Activated naive CD4-positive, alpha-beta T cell treated with anti-CD3 and anti-CD28 coated beads, Interleukin-2, amount 50 U/mL, for 24 hours (primary cell): ENCODE measurements at regions not wholly inside any gene's neighbourhood (a gene's known extent, or its start where the extent isn't known, plus 50 kb on each side); places are given as distances from the start of the nearest gene placed in this dataset.
"Not testable (repeated sequence)": the region's sequence is repeated elsewhere in the genome, so short reads cannot be mapped to it uniquely, and the experiment has no call there.

Experiments
- H3K27ac Mint-ChIP-seq: one replicate; pipeline ENCODE4 v1.8.0; 2021; ENCODE audit warnings: mild to moderate bottlenecking, mixed read lengths
- H3K27me3 Mint-ChIP-seq: one replicate; pipeline ENCODE4 v1.8.0; 2021; ENCODE audit warnings: mixed read lengths
- H3K36me3 Mint-ChIP-seq: one replicate; pipeline ENCODE4 v1.8.0; 2021; ENCODE audit warnings: mixed read lengths
- H3K4me1 Mint-ChIP-seq: one replicate; pipeline ENCODE4 v1.8.0; 2021; ENCODE audit warnings: mixed read lengths
- H3K4me3 Mint-ChIP-seq: one replicate; pipeline ENCODE4 v1.8.0; 2021; ENCODE audit warnings: mild to moderate bottlenecking, mixed read lengths
- H3K9me3 Mint-ChIP-seq: one replicate; pipeline ENCODE4 v1.8.0; 2021; ENCODE audit warnings: mixed read lengths

- no peaks in the 10 kb centered on the region for H3K27me3 Mint-ChIP-seq
- H3K36me3 Mint-ChIP-seq: no peaks in the 10 kb centered on the region
- no peak overlapping the region for H3K4me3 Mint-ChIP-seq
- H3K27ac Mint-ChIP-seq: no peak overlapping the region
- no peaks in the 10 kb centered on the region for H3K4me1 Mint-ChIP-seq
- H3K9me3 Mint-ChIP-seq: no peaks in the 10 kb centered on the region
Measured at GRCh38 chr18:10167759-10168158, 253.9 kb downstream of the VAPA start.

- no peak overlapping the region for H3K27ac Mint-ChIP-seq
- H3K9me3 Mint-ChIP-seq: no peaks in the 10 kb centered on the region
- no peaks in the 10 kb centered on the region for H3K27me3 Mint-ChIP-seq
- H3K36me3 Mint-ChIP-seq: no peaks in the 10 kb centered on the region
- H3K4me1 Mint-ChIP-seq: no peaks in the 10 kb centered on the region
- no peak overlapping the region for H3K4me3 Mint-ChIP-seq
Measured at GRCh38 chr18:10168477-10168876, 254.7 kb downstream of the VAPA start.

- H3K36me3 Mint-ChIP-seq: no peaks in the 10 kb centered on the region
- no peak overlapping the region for H3K27ac Mint-ChIP-seq
- H3K4me1 Mint-ChIP-seq: no peaks in the 10 kb centered on the region
- no peak overlapping the region for H3K4me3 Mint-ChIP-seq
- H3K9me3 Mint-ChIP-seq: no peaks in the 10 kb centered on the region
- no peaks in the 10 kb centered on the region for H3K27me3 Mint-ChIP-seq
Measured at GRCh38 chr18:10169064-10169562, 255.3 kb downstream of the VAPA start.

- no peaks in the 10 kb centered on the region for H3K27me3 Mint-ChIP-seq
- H3K36me3 Mint-ChIP-seq: no peaks in the 10 kb centered on the region
- H3K4me3 Mint-ChIP-seq: no peak overlapping the region
- no peaks in the 10 kb centered on the region for H3K9me3 Mint-ChIP-seq
- no peak overlapping the region for H3K27ac Mint-ChIP-seq
- no peaks in the 10 kb centered on the region for H3K4me1 Mint-ChIP-seq
Measured at GRCh38 chr18:10169814-10170213, 256.0 kb downstream of the VAPA start.

- no peaks in the 10 kb centered on the region for H3K9me3 Mint-ChIP-seq
- H3K4me3 Mint-ChIP-seq: no peak overlapping the region
- peaks cover 1% of the 10 kb centered on the region for H3K27me3 Mint-ChIP-seq
- H3K27ac Mint-ChIP-seq: no peak overlapping the region
- no peaks in the 10 kb centered on the region for H3K36me3 Mint-ChIP-seq
- H3K4me1 Mint-ChIP-seq: no peaks in the 10 kb centered on the region
Measured at GRCh38 chr18:10170375-10170774, 256.6 kb downstream of the VAPA start.

DNA sequence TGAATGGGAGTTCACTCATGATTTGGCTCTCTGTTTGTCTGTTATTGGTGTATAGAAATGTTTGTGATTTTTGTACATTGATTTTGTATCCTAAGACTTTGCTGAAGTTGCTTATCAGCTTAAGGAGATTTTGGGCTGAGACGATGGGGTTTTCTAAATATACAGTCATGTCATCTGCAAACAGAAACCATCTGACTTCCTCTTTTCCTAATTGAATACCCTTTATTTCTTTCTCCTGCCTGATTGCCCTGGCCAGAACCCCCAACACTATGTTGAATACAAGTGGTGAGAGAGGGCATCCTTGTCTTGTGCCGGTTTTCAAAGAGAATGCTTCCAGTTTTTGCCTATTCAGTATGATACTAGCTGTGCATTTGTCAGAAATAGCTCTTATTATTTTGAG lies 261.5 kb downstream of the VAPA start:
- not testable (repeated sequence) for H3K27ac Mint-ChIP-seq, H3K27me3 Mint-ChIP-seq, H3K9me3 Mint-ChIP-seq, H3K4me3 Mint-ChIP-seq, H3K4me1 Mint-ChIP-seq, H3K36me3 Mint-ChIP-seq

DNA sequence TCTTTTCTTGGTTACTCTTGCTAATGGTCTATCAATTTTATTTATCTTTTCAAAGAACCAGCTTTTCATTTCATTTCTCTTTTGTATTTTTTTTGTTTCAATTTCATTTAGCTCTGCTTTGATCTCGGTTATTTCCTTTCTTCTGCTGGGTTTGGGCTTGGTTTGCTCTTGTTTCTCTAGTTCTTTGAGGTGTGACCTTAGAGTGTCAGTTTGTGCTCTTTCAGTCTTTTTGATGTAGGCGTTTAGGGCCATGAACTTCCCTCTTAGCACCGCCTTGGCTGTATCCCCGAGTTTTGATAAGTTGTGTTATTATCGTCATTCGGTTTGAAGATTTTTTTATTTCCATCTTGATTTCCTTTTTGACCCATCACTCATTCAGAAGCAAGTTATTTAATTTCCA lies 265.5 kb downstream of the VAPA start:
- not testable (repeated sequence) for H3K4me3 Mint-ChIP-seq, H3K27ac Mint-ChIP-seq, H3K9me3 Mint-ChIP-seq, H3K36me3 Mint-ChIP-seq, H3K4me1 Mint-ChIP-seq, H3K27me3 Mint-ChIP-seq

- Mint-ChIP-seq H3K27me3 (no peaks in the 10 kb centered on the region), H3K36me3 (no peaks in the 10 kb centered on the region), H3K4me1 (peaks cover 6% of the 10 kb centered on the region), H3K27ac (no peak overlapping the region), H3K9me3 (no peaks in the 10 kb centered on the region), H3K4me3 (no peak overlapping the region)
Measured at GRCh38 chr18:10182009-10182624, 268.3 kb downstream of the VAPA start.

- H3K27ac Mint-ChIP-seq: no peak overlapping the region
- no peaks in the 10 kb centered on the region for H3K4me1 Mint-ChIP-seq
- no peak overlapping the region for H3K4me3 Mint-ChIP-seq
- H3K27me3 Mint-ChIP-seq: peaks cover 1% of the 10 kb centered on the region
- H3K9me3 Mint-ChIP-seq: no peaks in the 10 kb centered on the region
- no peaks in the 10 kb centered on the region for H3K36me3 Mint-ChIP-seq
Measured at GRCh38 chr18:10184776-10185175, 269.7 kb upstream of the APCDD1 start.

DNA sequence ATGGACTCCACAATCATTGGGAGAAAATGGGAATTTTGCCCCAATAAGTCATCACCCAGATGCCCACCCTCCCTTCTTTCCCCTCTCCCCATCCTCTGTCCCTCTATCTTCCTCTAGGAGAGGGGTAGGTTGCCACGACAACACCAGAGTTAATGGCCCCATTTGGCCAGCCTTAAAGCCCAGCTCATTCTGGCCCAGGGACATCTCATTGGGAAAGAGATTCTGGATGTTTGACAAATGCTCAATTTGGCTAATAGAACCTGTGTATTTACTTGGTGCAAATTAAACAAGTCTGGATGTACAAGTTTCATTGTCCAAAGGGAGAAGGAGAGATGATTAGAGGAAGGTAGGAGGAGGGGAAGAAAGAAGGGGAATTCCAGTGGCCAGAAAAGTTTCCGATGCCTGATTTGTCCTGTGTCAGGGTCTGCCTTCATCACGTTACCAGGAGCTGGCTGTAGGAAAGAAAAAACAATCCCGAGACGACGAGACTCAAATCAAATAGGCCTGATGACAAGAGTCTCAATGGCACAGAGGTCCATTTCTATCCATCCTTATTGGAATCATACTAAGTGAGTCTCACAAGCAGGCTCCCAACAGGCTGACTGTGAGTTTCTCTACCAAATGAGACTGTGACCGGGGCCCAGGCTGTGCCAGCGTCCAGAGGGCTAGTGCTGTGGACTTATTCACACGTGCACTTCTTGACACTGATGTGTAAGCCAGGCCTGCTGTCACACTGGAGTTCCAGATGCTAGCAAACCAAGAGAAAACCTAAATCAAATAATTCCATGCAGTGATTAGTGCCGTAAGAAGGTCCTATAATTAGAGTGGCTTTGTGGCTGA lies 265.2 kb upstream of the APCDD1 start:
- Mint-ChIP-seq H3K27ac (no peak overlapping the region), H3K4me1 (no peaks in the 10 kb centered on the region), H3K4me3 (no peak overlapping the region), H3K9me3 (no peaks in the 10 kb centered on the region), H3K27me3 (peaks cover 1% of the 10 kb centered on the region), H3K36me3 (no peaks in the 10 kb centered on the region)

DNA sequence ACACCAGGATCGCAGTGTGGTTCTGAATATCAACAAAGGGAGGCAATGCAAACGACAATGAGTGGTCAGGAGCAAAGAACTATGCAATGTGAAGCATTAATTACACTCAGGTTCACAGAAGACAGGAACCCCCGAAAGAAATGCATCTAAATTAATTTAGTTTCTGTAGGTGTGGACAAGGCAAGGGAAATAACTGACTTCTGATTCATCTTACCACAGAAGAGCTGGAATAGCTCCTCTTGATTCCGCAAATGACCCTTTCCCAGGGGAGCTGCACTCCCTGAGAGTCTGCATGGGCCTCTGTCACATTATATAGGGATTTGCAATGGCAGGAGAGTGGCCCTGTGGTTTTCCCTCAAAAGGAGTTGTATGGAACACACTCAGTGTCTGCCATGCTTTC lies 263.9 kb upstream of the APCDD1 start:
- Mint-ChIP-seq H3K27me3 (peaks cover 1% of the 10 kb centered on the region), H3K4me1 (no peaks in the 10 kb centered on the region), H3K36me3 (no peaks in the 10 kb centered on the region), H3K4me3 (no peak overlapping the region), H3K27ac (no peak overlapping the region), H3K9me3 (no peaks in the 10 kb centered on the region)

DNA sequence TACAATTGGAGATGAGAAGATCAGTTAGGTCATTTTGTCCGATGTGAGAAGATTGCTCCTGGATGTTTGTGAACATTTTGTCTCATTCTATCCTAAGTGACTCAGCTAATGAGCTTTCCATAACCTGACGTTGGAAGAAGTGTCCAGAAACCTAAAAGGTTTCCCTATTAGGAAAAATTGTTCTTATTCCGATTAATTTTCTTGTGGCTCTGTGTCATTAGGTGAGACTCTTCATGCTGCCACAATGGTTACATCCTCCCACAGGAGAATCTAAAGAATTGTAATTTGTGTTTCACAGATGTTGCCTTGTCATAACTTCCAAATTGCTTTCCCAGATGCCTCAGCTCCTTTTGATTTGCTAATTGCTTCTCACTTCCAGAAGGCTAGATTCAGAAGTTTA lies 261.0 kb upstream of the APCDD1 start:
- Mint-ChIP-seq H3K9me3 (no peaks in the 10 kb centered on the region), H3K27me3 (peaks cover under 1% of the 10 kb centered on the region), H3K27ac (no peak overlapping the region), H3K36me3 (no peaks in the 10 kb centered on the region), H3K4me3 (no peak overlapping the region), H3K4me1 (no peaks in the 10 kb centered on the region)

DNA sequence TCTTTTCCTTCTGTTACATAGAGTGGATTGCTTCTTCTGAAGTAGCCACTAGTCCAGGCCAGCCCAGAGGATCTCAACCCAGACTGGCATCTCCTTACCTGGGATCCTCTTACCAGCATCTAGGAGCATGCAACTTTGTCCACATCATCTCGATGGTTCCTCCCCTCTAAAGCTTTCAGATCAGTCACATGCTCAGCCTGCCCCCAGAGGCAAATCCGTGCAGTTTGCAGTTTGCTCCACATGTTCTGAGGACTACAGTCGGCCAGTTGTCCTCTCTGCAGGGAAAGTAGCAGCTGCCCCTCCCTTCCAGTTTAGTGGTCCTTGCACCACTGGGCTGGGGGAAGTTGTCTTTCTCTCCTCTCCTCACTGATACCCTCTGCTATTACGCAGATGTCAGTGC lies 259.8 kb upstream of the APCDD1 start:
- H3K27me3 Mint-ChIP-seq: no peaks in the 10 kb centered on the region
- H3K4me3 Mint-ChIP-seq: no peak overlapping the region
- H3K9me3 Mint-ChIP-seq: no peaks in the 10 kb centered on the region
- H3K27ac Mint-ChIP-seq: no peak overlapping the region
- H3K4me1 Mint-ChIP-seq: no peaks in the 10 kb centered on the region
- H3K36me3 Mint-ChIP-seq: no peaks in the 10 kb centered on the region

- Mint-ChIP-seq H3K27ac (no peak overlapping the region), H3K36me3 (no peaks in the 10 kb centered on the region), H3K4me1 (no peaks in the 10 kb centered on the region), H3K27me3 (no peaks in the 10 kb centered on the region), H3K9me3 (no peaks in the 10 kb centered on the region), H3K4me3 (no peak overlapping the region)
Measured at GRCh38 chr18:10195529-10195928, 258.9 kb upstream of the APCDD1 start.

DNA sequence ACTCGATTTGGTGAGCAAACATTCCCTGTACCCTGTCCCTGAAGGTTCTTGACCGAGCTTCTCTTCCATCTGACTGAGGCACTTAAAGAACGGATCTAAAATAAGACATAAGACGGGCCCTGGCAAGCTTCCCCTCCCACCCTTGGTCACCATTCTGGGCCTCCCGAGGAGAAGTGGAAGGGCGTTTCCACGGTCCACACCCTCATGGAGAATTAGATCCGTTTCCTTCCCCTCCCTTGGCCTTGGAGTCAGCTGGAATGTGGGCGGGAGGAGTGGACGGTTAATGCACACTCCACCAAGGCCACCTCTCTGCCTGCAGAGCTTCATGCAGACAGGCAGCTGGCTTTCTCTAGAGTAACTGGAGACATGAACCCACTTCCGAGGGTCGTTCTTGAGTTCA lies 257.3 kb upstream of the APCDD1 start:
- H3K27me3 Mint-ChIP-seq: no peaks in the 10 kb centered on the region
- no peaks in the 10 kb centered on the region for H3K9me3 Mint-ChIP-seq
- H3K27ac Mint-ChIP-seq: no peak overlapping the region
- no peaks in the 10 kb centered on the region for H3K36me3 Mint-ChIP-seq
- no peak overlapping the region for H3K4me3 Mint-ChIP-seq
- H3K4me1 Mint-ChIP-seq: no peaks in the 10 kb centered on the region

DNA sequence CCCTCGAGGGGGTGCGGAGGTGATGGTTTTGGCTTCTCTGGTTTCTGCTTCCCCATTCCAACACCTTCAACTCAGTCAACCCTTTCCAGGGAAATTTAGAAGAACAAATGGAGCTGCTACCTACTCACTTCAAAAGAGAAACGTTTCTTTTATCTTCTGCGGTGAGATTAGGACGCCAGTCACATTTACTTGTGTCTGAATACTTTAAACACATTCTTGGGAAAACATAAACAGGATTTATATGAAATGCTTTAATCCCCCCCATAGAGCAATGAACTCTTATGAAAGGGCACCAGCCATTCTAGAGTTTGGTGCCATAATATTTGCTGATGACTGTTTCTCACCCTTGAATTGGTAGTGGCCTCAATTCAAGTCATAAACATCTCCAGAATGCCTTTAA lies 253.2 kb upstream of the APCDD1 start:
- H3K27ac Mint-ChIP-seq: no peak overlapping the region
- H3K36me3 Mint-ChIP-seq: no peaks in the 10 kb centered on the region
- H3K9me3 Mint-ChIP-seq: no peaks in the 10 kb centered on the region
- no peaks in the 10 kb centered on the region for H3K27me3 Mint-ChIP-seq
- no peaks in the 10 kb centered on the region for H3K4me1 Mint-ChIP-seq
- H3K4me3 Mint-ChIP-seq: no peak overlapping the region
